ENCODE measurements at regions not wholly inside any gene's neighbourhood (a gene's known extent, or its start where the extent isn't known, plus 50 kb on each side); places are given as distances from the start of the nearest gene placed in this dataset.

GRCh38 chr20:2203436-2203835 lies 92.4 kb upstream of the TGM3 start:
- Histone ChIP-seq H3K27ac (ENCODE audit: low read depth in 1 of 2, low read length in 2 of 2) (no peak overlapping the region), H3K4me3 (ENCODE audit: low read length) (no peak overlapping the region), H3K4me1 (ENCODE audit: insufficient read depth, low read length) (peaks cover 17% of the 10 kb centered on the region), H3K27me3 (ENCODE audit: control insufficient read depth in 1 of 2, insufficient read depth in 2 of 2, low read length in 2 of 2) (peaks cover 2 to 15% of the 10 kb centered on the region in 2 experiments), H3K9me3 (ENCODE audit: control insufficient read depth in 1 of 2, insufficient read depth in 1 of 2, low read length in 2 of 2) (no peaks in the 10 kb centered on the region), H3K36me3 (ENCODE audit: insufficient read depth, low read length) (no peaks in the 10 kb centered on the region)
- Mint-ChIP-seq H3K4me3 (no peak overlapping the region), H3K9me3 (no peaks in the 10 kb centered on the region), H3K4me1 (ENCODE audit: low read depth) (peaks cover 7% of the 10 kb centered on the region), H3K27ac (no peak overlapping the region), H3K27me3 (no peaks in the 10 kb centered on the region), H3K36me3 (ENCODE audit: low read depth) (no peaks in the 10 kb centered on the region)
- intact Hi-C loops (cut with DNase I, micrococcal nuclease): no loop called here
- DNase-seq (no peak), ATAC-seq (ENCODE audit: poor library complexity) (no peak)
- POLR2A ChIA-PET: no interaction called here
- CTCF ChIA-PET: no interaction called here
- no peak for TF ChIP-seq CTCF (IDR thresholded peaks at IDR 0.05)

GRCh38 chr20:2204021-2204420 lies 91.8 kb upstream of the TGM3 start:
- Histone ChIP-seq H3K27ac (ENCODE audit: low read depth in 1 of 2, low read length in 2 of 2) (no peak overlapping the region), H3K27me3 (ENCODE audit: control insufficient read depth in 1 of 2, insufficient read depth in 2 of 2, low read length in 2 of 2) (peaks cover 8 to 20% of the 10 kb centered on the region in 2 experiments), H3K36me3 (ENCODE audit: insufficient read depth, low read length) (no peaks in the 10 kb centered on the region), H3K4me3 (ENCODE audit: low read length) (no peak overlapping the region), H3K9me3 (ENCODE audit: control insufficient read depth in 1 of 2, insufficient read depth in 1 of 2, low read length in 2 of 2) (no peaks in the 10 kb centered on the region), H3K4me1 (ENCODE audit: insufficient read depth, low read length) (peaks cover 17% of the 10 kb centered on the region)
- Mint-ChIP-seq H3K4me1 (ENCODE audit: low read depth) (peaks cover 7% of the 10 kb centered on the region), H3K27ac (no peak overlapping the region), H3K27me3 (no peaks in the 10 kb centered on the region), H3K36me3 (ENCODE audit: low read depth) (no peaks in the 10 kb centered on the region), H3K9me3 (no peaks in the 10 kb centered on the region), H3K4me3 (no peak overlapping the region)
- DNase-seq (no peak), ATAC-seq (ENCODE audit: poor library complexity) (no peak)
- intact Hi-C loops (cut with DNase I, micrococcal nuclease): no loop called here
- no peak for TF ChIP-seq CTCF (IDR thresholded peaks at IDR 0.05)
- CTCF ChIA-PET: no interaction called here
- POLR2A ChIA-PET: no interaction called here

- ATAC-seq (ENCODE audit: poor library complexity) (peak; percentile 71), DNase-seq (peak; percentile 19 to 79 (median 42))
- H3K9me3 Mint-ChIP-seq: no peaks in the 10 kb centered on the region
- POLR2A ChIA-PET: interaction anchor here (0.9 to 1.0 kb wide), 3 partner anchors 73 to 261 kb away, joined by 3 to 5 read pairs (median 3); no protein-coding TSS in a partner anchor
- no peaks in the 10 kb centered on the region for H3K36me3 ChIP-seq (ENCODE audit: insufficient read depth, low read length)
- H3K27me3 ChIP-seq (ENCODE audit: control insufficient read depth in 1 of 2, insufficient read depth in 2 of 2, low read length in 2 of 2): peaks cover 8 to 26% of the 10 kb centered on the region in 2 experiments
- H3K4me3 Mint-ChIP-seq: peak overlapping the region; percentile 82
- H3K9me3 ChIP-seq (ENCODE audit: control insufficient read depth in 1 of 2, insufficient read depth in 1 of 2, low read length in 2 of 2): no peaks in the 10 kb centered on the region
- peak; percentile 72 for TF ChIP-seq CTCF (IDR thresholded peaks at IDR 0.05)
- H3K4me3 ChIP-seq (ENCODE audit: low read length): peak overlapping the region; percentile 67
- peaks cover 5% of the 10 kb centered on the region for H3K27me3 Mint-ChIP-seq
- H3K27ac Mint-ChIP-seq: no peak overlapping the region
- CTCF ChIA-PET: no interaction called here
- no peak overlapping the region for H3K27ac ChIP-seq (ENCODE audit: low read depth in 1 of 2, low read length in 2 of 2)
- H3K4me1 Mint-ChIP-seq (ENCODE audit: low read depth): peaks cover 7% of the 10 kb centered on the region
- H3K4me1 ChIP-seq (ENCODE audit: insufficient read depth, low read length): peaks cover 17% of the 10 kb centered on the region
- intact Hi-C loops (cut with DNase I, micrococcal nuclease): loop anchor here (2.0 kb wide), 2 partner anchors 248 to 250 kb away; no protein-coding TSS in a partner anchor
- no peaks in the 10 kb centered on the region for H3K36me3 Mint-ChIP-seq (ENCODE audit: low read depth)
These were observed 88.6 kb upstream of the TGM3 start for GRCh38 chr20:2206957-2207769.

All from CD4-positive, alpha-beta T cell (primary cell).